ENCODE measurements at regions not wholly inside any gene's neighbourhood (a gene's known extent, or its start where the extent isn't known, plus 50 kb on each side); places are given as distances from the start of the nearest gene placed in this dataset.

DNA sequence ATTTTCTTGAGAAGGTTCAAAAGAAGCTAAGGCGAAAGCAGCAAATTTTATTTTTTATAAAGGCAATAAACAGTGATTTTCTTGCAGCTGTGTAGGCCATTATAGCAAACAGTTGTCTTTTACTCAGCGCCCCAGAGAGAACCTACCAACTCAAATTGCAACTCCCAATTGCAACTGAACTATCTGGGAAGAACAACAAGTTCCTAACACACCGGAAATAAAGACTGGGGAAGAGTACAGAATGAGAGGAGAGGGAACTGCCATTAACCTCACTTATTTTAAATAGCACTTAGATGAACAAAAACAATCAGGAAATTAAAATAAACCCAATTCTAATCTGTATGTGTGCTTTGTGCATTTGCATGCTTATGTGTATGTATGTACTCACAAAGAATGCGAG is 171.1 kb downstream of the KCTD12 start:
- H3K27me3 ChIP-seq (ENCODE audit: control insufficient read depth in 4 of 4, insufficient read depth in 4 of 4, low read length in 3 of 4) = no peaks in the 10 kb centered on the region
- no peaks in the 10 kb centered on the region for H3K4me1 ChIP-seq (ENCODE audit: control insufficient read depth in 4 of 4, insufficient read depth in 4 of 4, low read length in 3 of 4)
- no peaks in the 10 kb centered on the region for H3K9me3 ChIP-seq (ENCODE audit: control insufficient read depth in 4 of 4, low read length in 3 of 4)
- no peaks in the 10 kb centered on the region for H3K36me3 ChIP-seq (ENCODE audit: control insufficient read depth in 4 of 4, insufficient read depth in 3 of 4, low read depth in 1 of 4, low read length in 3 of 4)
- TF ChIP-seq NR2F2 (IDR thresholded peaks at IDR 0.05) (no peak), GABPA (IDR thresholded peaks at IDR 0.05 in 1 of 2, conservative IDR thresholded peaks at IDR 0.05 in 1 of 2) (no peak), HNF4A (conservative IDR thresholded peaks at IDR 0.05) (no peak), HNF4G (IDR thresholded peaks at IDR 0.05) (no peak), SP1 (IDR thresholded peaks at IDR 0.05) (no peak), FOXA1 (IDR thresholded peaks at IDR 0.05) (no peak), ZBTB33 (IDR thresholded peaks at IDR 0.05) (no peak)
- TF ChIP-seq, protein P1, sequence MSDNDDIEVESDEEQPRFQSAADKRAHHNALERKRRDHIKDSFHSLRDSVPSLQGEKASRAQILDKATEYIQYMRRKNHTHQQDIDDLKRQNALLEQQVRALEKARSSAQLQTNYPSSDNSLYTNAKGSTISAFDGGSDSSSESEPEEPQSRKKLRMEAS (IDR thresholded peaks at IDR 0.05) = no peak
- H3K27ac ChIP-seq (ENCODE audit: low read depth in 1 of 2, low read length in 2 of 2) = no peak overlapping the region
- WGBS = 88% methylated on average over 4 of the region's 4 CpGs
- DNase-seq (ENCODE audit: low spot score) = no peak
- no peak overlapping the region for H3K9ac ChIP-seq (ENCODE audit: low read depth in 1 of 2, low read length in 2 of 2)
- H3K4me3 ChIP-seq (ENCODE audit: low read depth in 1 of 3, low read length in 3 of 3) = no peak overlapping the region

- Histone ChIP-seq H3K36me3 (ENCODE audit: control insufficient read depth in 4 of 4, insufficient read depth in 3 of 4, low read depth in 1 of 4, low read length in 3 of 4) (no peaks in the 10 kb centered on the region), H3K4me1 (ENCODE audit: control insufficient read depth in 4 of 4, insufficient read depth in 4 of 4, low read length in 3 of 4) (no peaks in the 10 kb centered on the region), H3K27me3 (ENCODE audit: control insufficient read depth in 4 of 4, insufficient read depth in 4 of 4, low read length in 3 of 4) (no peaks in the 10 kb centered on the region), H3K4me3 (ENCODE audit: low read depth in 1 of 3, low read length in 3 of 3) (no peak overlapping the region), H3K9me3 (ENCODE audit: control insufficient read depth in 4 of 4, low read length in 3 of 4) (no peaks in the 10 kb centered on the region), H3K9ac (ENCODE audit: low read depth in 1 of 2, low read length in 2 of 2) (no peak overlapping the region), H3K27ac (ENCODE audit: low read depth in 1 of 2, low read length in 2 of 2) (no peak overlapping the region)
- TF ChIP-seq, protein P1 (IDR thresholded peaks at IDR 0.05) = no peak
- no peak for TF ChIP-seq TAF1 (conservative IDR thresholded peaks at IDR 0.05)
- TF ChIP-seq FOXA1 (IDR thresholded peaks at IDR 0.05) = no peak
- TF ChIP-seq YY1 (IDR thresholded peaks at IDR 0.05) = no peak
- TF ChIP-seq RAD21 (IDR thresholded peaks at IDR 0.05) = no peak
- no peak for TF ChIP-seq CTCF (IDR thresholded peaks at IDR 0.05; ENCODE audit: low read depth, low read length, missing input control)
- no peak for TF ChIP-seq SP1 (IDR thresholded peaks at IDR 0.05)
- TF ChIP-seq NR2F2 (IDR thresholded peaks at IDR 0.05) = no peak
- TF ChIP-seq JUND (IDR thresholded peaks at IDR 0.05) = no peak
- no peak for TF ChIP-seq FOXA2 (IDR thresholded peaks at IDR 0.05)
- no peak for TF ChIP-seq RXRA (IDR thresholded peaks at IDR 0.05)
- no peak for TF ChIP-seq ZBTB33 (IDR thresholded peaks at IDR 0.05)
- no peak for TF ChIP-seq GABPA (IDR thresholded peaks at IDR 0.05 in 1 of 2, conservative IDR thresholded peaks at IDR 0.05 in 1 of 2)
- no peak for TF ChIP-seq EGR1 (IDR thresholded peaks at IDR 0.05; ENCODE audit: low read depth in 2 of 2)
- TF ChIP-seq, protein P2, sequence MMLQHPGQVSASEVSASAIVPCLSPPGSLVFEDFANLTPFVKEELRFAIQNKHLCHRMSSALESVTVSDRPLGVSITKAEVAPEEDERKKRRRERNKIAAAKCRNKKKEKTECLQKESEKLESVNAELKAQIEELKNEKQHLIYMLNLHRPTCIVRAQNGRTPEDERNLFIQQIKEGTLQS (IDR thresholded peaks at IDR 0.05) = no peak
- DNase-seq (ENCODE audit: low spot score) = no peak
- WGBS = 97% methylated on average over 1 of the region's 1 CpG
These were observed 172.9 kb downstream of the KCTD12 start for GRCh38 chr13:76713280-76713679.

All from liver (tissue), 8 donors.